ENCODE measurements at regions not wholly inside any gene's neighbourhood (a gene's known extent, or its start where the extent isn't known, plus 50 kb on each side); places are given as distances from the start of the nearest gene placed in this dataset.

DNA sequence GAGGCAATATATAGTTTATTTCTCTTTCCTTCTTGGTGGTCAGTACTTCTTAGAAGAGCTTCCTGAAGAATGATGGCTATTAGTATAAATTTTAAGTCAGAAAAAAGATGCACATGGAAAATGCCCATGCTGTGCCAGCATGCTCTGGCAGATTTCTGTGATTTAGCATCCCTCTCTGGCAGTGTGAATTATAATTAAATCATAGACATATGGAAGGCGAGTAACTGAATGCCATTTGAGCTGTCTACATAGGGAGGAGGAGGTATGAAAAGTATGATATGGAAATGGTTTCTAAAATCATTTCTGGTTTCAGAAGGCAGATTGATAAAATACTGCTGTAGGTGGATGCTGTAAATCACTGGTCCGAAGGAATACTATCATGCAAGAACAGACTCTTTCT is 754.9 kb upstream of the LRATD1 start:
- Histone ChIP-seq H3K9ac (replicated peaks; ENCODE audit: extremely low read depth, insufficient read depth, low read length) (no peak overlapping the region), H2AFZ (ENCODE audit: low read depth, low read length) (no peak overlapping the region), H3K36me3 (ENCODE audit: control insufficient read depth in 2 of 2, extremely low read depth in 1 of 2, insufficient read depth in 2 of 2, low read length in 2 of 2) (no peaks in the 10 kb centered on the region), H3K4me2 (ENCODE audit: insufficient read depth, low read length) (no peak overlapping the region), H3K79me2 (ENCODE audit: control insufficient read depth, insufficient read depth, low read length) (no peaks in the 10 kb centered on the region), H3K9me3 (replicated peaks; ENCODE audit: control insufficient read depth, insufficient read depth, low read length) (peaks cover 2% of the 10 kb centered on the region), H3K9me1 (replicated peaks; ENCODE audit: control insufficient read depth, extremely low read depth, insufficient read depth, low read length) (no peaks in the 10 kb centered on the region), H3K4me1 (ENCODE audit: control insufficient read depth, extremely low read depth, insufficient read depth, low read length) (no peaks in the 10 kb centered on the region), H3K27me3 (ENCODE audit: control insufficient read depth in 2 of 2, insufficient read depth in 2 of 2, low read length in 2 of 2) (no peaks in the 10 kb centered on the region), H3K4me3 (replicated peaks in 1 of 3; ENCODE audit: insufficient read depth in 1 of 3, low read depth in 1 of 3, low read length in 3 of 3) (no peak overlapping the region), H4K20me1 (replicated peaks; ENCODE audit: control insufficient read depth, extremely low read depth, insufficient read depth, low read length) (no peaks in the 10 kb centered on the region), H3K27ac (ENCODE audit: insufficient read depth, low read depth, low read length) (no peak overlapping the region)
- TF ChIP-seq MYC (IDR thresholded peaks at IDR 0.05; ENCODE audit: low read depth, low read length) (no peak), POLR2AphosphoS5 (IDR thresholded peaks at IDR 0.05; ENCODE audit: insufficient read depth, low read depth, low read length) (no peak), GATA2 (IDR thresholded peaks at IDR 0.05; ENCODE audit: insufficient read depth, insufficient read length, low read depth, low read length) (no peak), EZH2 (IDR thresholded peaks at IDR 0.05; ENCODE audit: borderline replicate concordance, low read depth, low read length, severe bottlenecking) (no peak), JUN (IDR thresholded peaks at IDR 0.05; ENCODE audit: borderline replicate concordance, insufficient read depth, insufficient read length, low read depth) (no peak), FOS (IDR thresholded peaks at IDR 0.05; ENCODE audit: borderline replicate concordance, insufficient read depth, low read length) (no peak), POLR2A (IDR thresholded peaks at IDR 0.05; ENCODE audit: low read depth, low read length) (no peak)
- BruUV-seq (replicated peaks), result no TSS peak
- ChIA-PET POLR2A (no interaction called here), CTCF (no interaction called here)
- FAIRE-seq (no peak), DNase-seq (ENCODE audit: low read depth, low spot score) (no peak)
- dilution Hi-C loops (cut with MboI; ENCODE audit: extremely low pct_ligation_motif_present, low sequenced_read_pairs) (no loop called here), intact Hi-C loops (cut with micrococcal nuclease) (no loop called here)

DNA sequence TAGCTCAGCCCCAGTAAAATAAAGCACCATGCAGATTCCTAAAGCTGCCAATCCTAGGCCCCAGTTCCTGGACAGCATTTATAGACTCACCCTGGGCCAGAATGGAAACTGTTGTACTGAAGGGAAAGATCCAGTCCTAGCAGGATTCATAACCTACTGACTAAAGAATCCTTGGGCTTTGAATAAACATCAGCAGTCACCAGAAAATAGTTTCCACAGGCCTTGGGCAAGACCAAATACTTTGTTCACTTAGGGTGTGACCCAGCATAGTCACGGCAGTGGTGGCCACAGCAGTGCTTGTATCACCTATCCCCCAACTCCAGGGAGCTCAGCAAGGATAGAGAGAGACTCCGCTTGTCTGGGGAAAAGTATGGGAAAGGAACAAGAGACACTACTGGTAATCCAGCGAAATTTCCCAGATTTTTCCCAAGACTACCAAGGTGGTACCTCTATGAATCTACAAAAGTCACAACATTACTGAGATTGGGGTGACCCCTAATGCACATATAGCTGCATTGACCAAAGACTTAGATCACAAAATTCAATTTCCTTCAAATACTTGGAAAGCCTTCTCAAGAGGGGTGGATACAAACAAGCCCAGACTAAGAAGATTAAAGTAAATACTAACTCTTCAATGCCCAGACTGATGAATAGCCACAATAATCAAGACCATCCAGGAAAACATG is 748.1 kb upstream of the LRATD1 start:
- BruUV-seq (replicated peaks), result no TSS peak
- no peak overlapping the region for H3K27ac ChIP-seq (ENCODE audit: insufficient read depth, low read depth, low read length)
- FAIRE-seq, result no peak

More for the DNA sequence above, 748.1 kb upstream of the LRATD1 start:
- dilution Hi-C loops (cut with MboI; ENCODE audit: extremely low pct_ligation_motif_present, low sequenced_read_pairs), result no loop called here
- no peak overlapping the region for H2AFZ ChIP-seq (ENCODE audit: low read depth, low read length)
- no peak overlapping the region for H3K4me2 ChIP-seq (ENCODE audit: insufficient read depth, low read length)
- intact Hi-C loops (cut with micrococcal nuclease), result no loop called here
- POLR2A ChIA-PET, result no interaction called here
- H3K9ac ChIP-seq (replicated peaks; ENCODE audit: extremely low read depth, insufficient read depth, low read length), result no peak overlapping the region
- no peaks in the 10 kb centered on the region for H3K9me1 ChIP-seq (replicated peaks; ENCODE audit: control insufficient read depth, extremely low read depth, insufficient read depth, low read length)
- no peak overlapping the region for H3K4me3 ChIP-seq (replicated peaks in 1 of 3; ENCODE audit: insufficient read depth in 1 of 3, low read depth in 1 of 3, low read length in 3 of 3)
- no peaks in the 10 kb centered on the region for H4K20me1 ChIP-seq (replicated peaks; ENCODE audit: control insufficient read depth, extremely low read depth, insufficient read depth, low read length)
- H3K27me3 ChIP-seq (ENCODE audit: control insufficient read depth in 2 of 2, insufficient read depth in 2 of 2, low read length in 2 of 2), result no peaks in the 10 kb centered on the region
- TF ChIP-seq EZH2 (IDR thresholded peaks at IDR 0.05; ENCODE audit: borderline replicate concordance, low read depth, low read length, severe bottlenecking) (no peak), POLR2A (IDR thresholded peaks at IDR 0.05; ENCODE audit: low read depth, low read length) (no peak), JUN (IDR thresholded peaks at IDR 0.05; ENCODE audit: borderline replicate concordance, insufficient read depth, insufficient read length, low read depth) (no peak), FOS (IDR thresholded peaks at IDR 0.05; ENCODE audit: borderline replicate concordance, insufficient read depth, low read length) (no peak), GATA2 (IDR thresholded peaks at IDR 0.05; ENCODE audit: insufficient read depth, insufficient read length, low read depth, low read length) (no peak), POLR2AphosphoS5 (IDR thresholded peaks at IDR 0.05; ENCODE audit: insufficient read depth, low read depth, low read length) (no peak), MYC (IDR thresholded peaks at IDR 0.05; ENCODE audit: low read depth, low read length) (no peak)
- TF ChIP-seq, protein P1, sequence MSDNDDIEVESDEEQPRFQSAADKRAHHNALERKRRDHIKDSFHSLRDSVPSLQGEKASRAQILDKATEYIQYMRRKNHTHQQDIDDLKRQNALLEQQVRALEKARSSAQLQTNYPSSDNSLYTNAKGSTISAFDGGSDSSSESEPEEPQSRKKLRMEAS (IDR thresholded peaks at IDR 0.05; ENCODE audit: insufficient read depth, insufficient read length), result no peak
- TF ChIP-seq, protein P2, sequence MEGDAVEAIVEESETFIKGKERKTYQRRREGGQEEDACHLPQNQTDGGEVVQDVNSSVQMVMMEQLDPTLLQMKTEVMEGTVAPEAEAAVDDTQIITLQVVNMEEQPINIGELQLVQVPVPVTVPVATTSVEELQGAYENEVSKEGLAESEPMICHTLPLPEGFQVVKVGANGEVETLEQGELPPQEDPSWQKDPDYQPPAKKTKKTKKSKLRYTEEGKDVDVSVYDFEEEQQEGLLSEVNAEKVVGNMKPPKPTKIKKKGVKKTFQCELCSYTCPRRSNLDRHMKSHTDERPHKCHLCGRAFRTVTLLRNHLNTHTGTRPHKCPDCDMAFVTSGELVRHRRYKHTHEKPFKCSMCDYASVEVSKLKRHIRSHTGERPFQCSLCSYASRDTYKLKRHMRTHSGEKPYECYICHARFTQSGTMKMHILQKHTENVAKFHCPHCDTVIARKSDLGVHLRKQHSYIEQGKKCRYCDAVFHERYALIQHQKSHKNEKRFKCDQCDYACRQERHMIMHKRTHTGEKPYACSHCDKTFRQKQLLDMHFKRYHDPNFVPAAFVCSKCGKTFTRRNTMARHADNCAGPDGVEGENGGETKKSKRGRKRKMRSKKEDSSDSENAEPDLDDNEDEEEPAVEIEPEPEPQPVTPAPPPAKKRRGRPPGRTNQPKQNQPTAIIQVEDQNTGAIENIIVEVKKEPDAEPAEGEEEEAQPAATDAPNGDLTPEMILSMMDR (IDR thresholded peaks at IDR 0.05; ENCODE audit: extremely low read depth in 1 of 2, insufficient read depth in 1 of 2, low read depth in 1 of 2, low read length in 2 of 2), result no peak
- CTCF ChIA-PET, result no interaction called here
- peaks cover 2% of the 10 kb centered on the region for H3K9me3 ChIP-seq (replicated peaks; ENCODE audit: control insufficient read depth, insufficient read depth, low read length)
- no peaks in the 10 kb centered on the region for H3K36me3 ChIP-seq (ENCODE audit: control insufficient read depth in 2 of 2, extremely low read depth in 1 of 2, insufficient read depth in 2 of 2, low read length in 2 of 2)
- no peak for DNase-seq (ENCODE audit: low read depth, low spot score)
- H3K4me1 ChIP-seq (ENCODE audit: control insufficient read depth, extremely low read depth, insufficient read depth, low read length), result no peaks in the 10 kb centered on the region
- H3K79me2 ChIP-seq (ENCODE audit: control insufficient read depth, insufficient read depth, low read length), result no peaks in the 10 kb centered on the region

Data from endothelial cell of umbilical vein (primary cell).